ENCODE measurements at regions not wholly inside any gene's neighbourhood (a gene's known extent, or its start where the extent isn't known, plus 50 kb on each side); places are given as distances from the start of the nearest gene placed in this dataset.

- no peaks in the 10 kb centered on the region for H3K27me3 ChIP-seq (ENCODE audit: control insufficient read depth, insufficient read depth, low read length)
- H3K9me3 ChIP-seq (ENCODE audit: control insufficient read depth, insufficient read depth, low read length) = no peaks in the 10 kb centered on the region
- H3K9ac ChIP-seq (ENCODE audit: low read depth, low read length) = no peak overlapping the region
- H3K36me3 ChIP-seq (ENCODE audit: control insufficient read depth, insufficient read depth, low read length) = no peaks in the 10 kb centered on the region
- H3K4me1 ChIP-seq (ENCODE audit: control insufficient read depth, insufficient read depth, low read length) = no peaks in the 10 kb centered on the region
- no peak overlapping the region for H3K4me3 ChIP-seq (ENCODE audit: low read depth, low read length)
These were observed 61.3 kb upstream of the ARX start for GRCh38 chrX:25076941-25077500.

- Histone ChIP-seq H3K4me3 (ENCODE audit: low read depth, low read length) (no peak overlapping the region), H3K9ac (ENCODE audit: low read depth, low read length) (no peak overlapping the region), H3K9me3 (ENCODE audit: control insufficient read depth, insufficient read depth, low read length) (no peaks in the 10 kb centered on the region), H3K36me3 (ENCODE audit: control insufficient read depth, insufficient read depth, low read length) (no peaks in the 10 kb centered on the region), H3K4me1 (ENCODE audit: control insufficient read depth, insufficient read depth, low read length) (no peaks in the 10 kb centered on the region), H3K27me3 (ENCODE audit: control insufficient read depth, insufficient read depth, low read length) (no peaks in the 10 kb centered on the region)
These were observed 56.5 kb upstream of the ARX start for GRCh38 chrX:25072247-25072646.

GRCh38 chrX:25070038-25070437 lies 54.3 kb upstream of the ARX start:
- Histone ChIP-seq H3K4me1 (ENCODE audit: control insufficient read depth, insufficient read depth, low read length) (no peaks in the 10 kb centered on the region), H3K9me3 (ENCODE audit: control insufficient read depth, insufficient read depth, low read length) (no peaks in the 10 kb centered on the region), H3K9ac (ENCODE audit: low read depth, low read length) (no peak overlapping the region), H3K4me3 (ENCODE audit: low read depth, low read length) (no peak overlapping the region), H3K27me3 (ENCODE audit: control insufficient read depth, insufficient read depth, low read length) (no peaks in the 10 kb centered on the region), H3K36me3 (ENCODE audit: control insufficient read depth, insufficient read depth, low read length) (no peaks in the 10 kb centered on the region)

GRCh38 chrX:25069209-25069608 lies 53.4 kb upstream of the ARX start:
- Histone ChIP-seq H3K9me3 (ENCODE audit: control insufficient read depth, insufficient read depth, low read length) (no peaks in the 10 kb centered on the region), H3K4me3 (ENCODE audit: low read depth, low read length) (no peak overlapping the region), H3K4me1 (ENCODE audit: control insufficient read depth, insufficient read depth, low read length) (no peaks in the 10 kb centered on the region), H3K27me3 (ENCODE audit: control insufficient read depth, insufficient read depth, low read length) (no peaks in the 10 kb centered on the region), H3K36me3 (ENCODE audit: control insufficient read depth, insufficient read depth, low read length) (no peaks in the 10 kb centered on the region), H3K9ac (ENCODE audit: low read depth, low read length) (no peak overlapping the region)

GRCh38 chrX:25068340-25068739 lies 52.6 kb upstream of the ARX start:
- no peaks in the 10 kb centered on the region for H3K27me3 ChIP-seq (ENCODE audit: control insufficient read depth, insufficient read depth, low read length)
- no peaks in the 10 kb centered on the region for H3K4me1 ChIP-seq (ENCODE audit: control insufficient read depth, insufficient read depth, low read length)
- no peaks in the 10 kb centered on the region for H3K36me3 ChIP-seq (ENCODE audit: control insufficient read depth, insufficient read depth, low read length)
- H3K9ac ChIP-seq (ENCODE audit: low read depth, low read length) = no peak overlapping the region
- H3K4me3 ChIP-seq (ENCODE audit: low read depth, low read length) = no peak overlapping the region
- no peaks in the 10 kb centered on the region for H3K9me3 ChIP-seq (ENCODE audit: control insufficient read depth, insufficient read depth, low read length)

- Histone ChIP-seq H3K9me3 (ENCODE audit: control insufficient read depth, insufficient read depth, low read length) (no peaks in the 10 kb centered on the region), H3K4me3 (ENCODE audit: low read depth, low read length) (no peak overlapping the region), H3K4me1 (ENCODE audit: control insufficient read depth, insufficient read depth, low read length) (no peaks in the 10 kb centered on the region)
These were observed 51.8 kb upstream of the ARX start for GRCh38 chrX:25067271-25068172.

GRCh38 chrX:25066131-25066530 lies 50.4 kb upstream of the ARX start:
- no peaks in the 10 kb centered on the region for H3K36me3 ChIP-seq (ENCODE audit: control insufficient read depth, insufficient read depth, low read length)
- H3K4me3 ChIP-seq (ENCODE audit: low read depth, low read length) = no peak overlapping the region
- no peaks in the 10 kb centered on the region for H3K9me3 ChIP-seq (ENCODE audit: control insufficient read depth, insufficient read depth, low read length)
- no peaks in the 10 kb centered on the region for H3K27me3 ChIP-seq (ENCODE audit: control insufficient read depth, insufficient read depth, low read length)
- H3K9ac ChIP-seq (ENCODE audit: low read depth, low read length) = no peak overlapping the region
- no peaks in the 10 kb centered on the region for H3K4me1 ChIP-seq (ENCODE audit: control insufficient read depth, insufficient read depth, low read length)

More at GRCh38 chrX:25067271-25068172, 51.8 kb upstream of the ARX start:
- H3K36me3 ChIP-seq (ENCODE audit: control insufficient read depth, insufficient read depth, low read length) = no peaks in the 10 kb centered on the region
- H3K27me3 ChIP-seq (ENCODE audit: control insufficient read depth, insufficient read depth, low read length) = no peaks in the 10 kb centered on the region
- no peak overlapping the region for H3K9ac ChIP-seq (ENCODE audit: low read depth, low read length)

All from iPS-15b (cell line).